GM13976 (cell line): ENCODE measurements at regions not wholly inside any gene's neighbourhood (a gene's known extent, or its start where the extent isn't known, plus 50 kb on each side); places are given as distances from the start of the nearest gene placed in this dataset.

Source experiments
- DNase-seq: peaks from one replicate; pipeline ENCODE4 v3.0.0; 2012; ENCODE audit warnings: low spot score
- CTCF ChIP-seq: IDR thresholded peaks from 2 replicates; pipeline ENCODE4 v1.5.1; 2012; ENCODE audit warnings: borderline replicate concordance, mild to moderate bottlenecking; ENCODE audit not compliant: insufficient read depth; ENCODE audit errors: extremely low read depth, missing control alignments, control extremely low read depth
- in situ Hi-C: fragments of 300-500 bp; cut with MboI; formaldehyde crosslinking; loops from one replicate; pipeline ENCODE4 v1.12.0; 2022; ENCODE audit warnings: low sequenced_read_pairs, mixed read lengths, inconsistent platforms; ENCODE audit not compliant: unreplicated experiment

- DNase-seq: no peak
- in situ Hi-C loops: no loop called here
- no peak for TF ChIP-seq CTCF
Observed at GRCh38 chr9:115952430-115953292, 200.9 kb upstream of the PAPPA start.

- in situ Hi-C loops: no loop called here
- no peak for TF ChIP-seq CTCF
Observed at GRCh38 chr9:115956371-115956770, 197.2 kb upstream of the PAPPA start.

GRCh38 chr9:115957585-115957984, 196.0 kb upstream of the PAPPA start:
- no peak for TF ChIP-seq CTCF
- in situ Hi-C loops: no loop called here
- no peak for DNase-seq

More at GRCh38 chr9:115956371-115956770, 197.2 kb upstream of the PAPPA start:
- no peak for DNase-seq

- in situ Hi-C loops: no loop called here
- TF ChIP-seq CTCF: no peak
- no peak for DNase-seq
Observed at GRCh38 chr9:115964710-115965347, 188.8 kb upstream of the PAPPA start.

- TF ChIP-seq CTCF: no peak
- no peak for DNase-seq
- in situ Hi-C loops: no loop called here
Observed at GRCh38 chr9:115966660-115967059, 186.9 kb upstream of the PAPPA start.

- no peak for TF ChIP-seq CTCF
- no peak for DNase-seq
- in situ Hi-C loops: no loop called here
Observed at GRCh38 chr9:115969096-115969495, 184.5 kb upstream of the PAPPA start.
